OCI-LY7 (cell line): ENCODE measurements at regions not wholly inside any gene's neighbourhood (a gene's known extent, or its start where the extent isn't known, plus 50 kb on each side); places are given as distances from the start of the nearest gene placed in this dataset.

Experiments
- BruUV-seq: library from RNA; stranded (reverse); fragments of 400-500 nt; replicated peaks from 2 replicates; lab custom pipeline; 2021; lab: Mats Ljungman, UMichigan
- CTCF ChIA-PET: fragments of 300-600 bp; sonication (Branson Sonifier 250); formaldehyde crosslinking; loops from one replicate; lab custom pipeline; 2022; ENCODE audit warnings: antibody characterized with exemption; ENCODE audit not compliant: unreplicated experiment; lab: Charles Lee
- POLR2A ChIA-PET: fragments of 300-600 bp; sonication (Branson Sonifier 250); formaldehyde crosslinking; loops from one replicate; lab custom pipeline; 2022; ENCODE audit warnings: antibody characterized with exemption; lab: Charles Lee
- DNase-seq: peaks from one replicate; pipeline ENCODE4 v3.0.0-alpha.2; 2015; ENCODE audit warnings: low spot score
- H2AFZ ChIP-seq: fragments of 200-600 bp; sonication (generic), shearing (Covaris generic); 2 replicates; pipeline ENCODE4 v1.6.1; 2014; ENCODE audit warnings: mild to moderate bottlenecking, antibody characterized with exemption, low read length, moderate library complexity
- H3K27ac ChIP-seq: fragments of 200-600 bp; sonication (generic); 2 replicates; pipeline ENCODE4 v1.5.1; 2014; ENCODE audit warnings: mixed run types, low read depth, mild to moderate bottlenecking, moderate library complexity, low read length, inconsistent platforms; ENCODE audit not compliant: poor library complexity, severe bottlenecking
- H3K36me3 ChIP-seq: fragments of 200-600 bp; sonication (generic); 2 replicates; pipeline ENCODE4 v1.6.1; 2014; ENCODE audit warnings: mild to moderate bottlenecking, antibody characterized with exemption, low read length, moderate library complexity, mixed read lengths; ENCODE audit not compliant: insufficient read depth
- H3K4me1 ChIP-seq: fragments of 200-600 bp; sonication (generic); 2 replicates; pipeline ENCODE4 v1.5.1; 2014; ENCODE audit warnings: mild to moderate bottlenecking, low read length; ENCODE audit not compliant: insufficient read depth, poor library complexity, severe bottlenecking
- H3K4me2 ChIP-seq: fragments of 200-600 bp; sonication (generic); 2 replicates; pipeline ENCODE4 v1.6.1; 2014; ENCODE audit warnings: mild to moderate bottlenecking, low read length
- H3K4me3 ChIP-seq: fragments of 200-600 bp; sonication (generic); 2 replicates; pipeline ENCODE4 v1.5.1; 2014; ENCODE audit warnings: mild to moderate bottlenecking, low read depth, low read length; ENCODE audit not compliant: poor library complexity, severe bottlenecking
- H3K79me2 ChIP-seq: fragments of 200-600 bp; sonication (generic); 2 replicates; pipeline ENCODE4 v1.6.1; 2016; ENCODE audit warnings: low read depth, mild to moderate bottlenecking, low read length, moderate library complexity, mixed read lengths; ENCODE audit not compliant: insufficient read depth
- H3K9me2 ChIP-seq: fragments of 200-600 bp; sonication (generic); 2 replicates; pipeline ENCODE4 v1.6.1; 2016; ENCODE audit warnings: mild to moderate bottlenecking, low read length, mixed read lengths; ENCODE audit not compliant: insufficient read depth
- H3K9me3 ChIP-seq: fragments of 200-600 bp; sonication (generic); 2 replicates; pipeline ENCODE4 v1.6.1; 2014; ENCODE audit warnings: mild to moderate bottlenecking, mixed run types, low read length, mixed read lengths
- H4K20me1 ChIP-seq: fragments of 200-600 bp; sonication (generic); 2 replicates; pipeline ENCODE4 v1.6.1; 2014; ENCODE audit warnings: mild to moderate bottlenecking, antibody characterized with exemption, low read length, moderate library complexity, mixed read lengths; ENCODE audit not compliant: insufficient read depth
- EZH2phosphoT487 ChIP-seq: fragments of 200-600 bp; sonication (generic); IDR thresholded peaks from 2 replicates; pipeline ENCODE4 v1.6.1; 2018; ENCODE audit warnings: low read depth, borderline replicate concordance, mild to moderate bottlenecking, mixed run types, antibody characterized with exemption, low read length, moderate library complexity, mixed read lengths
- intact Hi-C: fragments of 100-400 bp; cut with micrococcal nuclease; formaldehyde crosslinking; loops from one replicate; pipeline ENCODE4 v1.10.0; 2022; ENCODE audit not compliant: unreplicated experiment
- TF ChIP-seq, protein P1 (sequence below): fragments of 200-600 bp; sonication (generic); conservative IDR thresholded peaks from 2 replicates; pipeline ENCODE4 v1.5.1; 2014; ENCODE audit warnings: mild to moderate bottlenecking, antibody characterized with exemption, low read length, moderate library complexity, mixed read lengths

DNA sequence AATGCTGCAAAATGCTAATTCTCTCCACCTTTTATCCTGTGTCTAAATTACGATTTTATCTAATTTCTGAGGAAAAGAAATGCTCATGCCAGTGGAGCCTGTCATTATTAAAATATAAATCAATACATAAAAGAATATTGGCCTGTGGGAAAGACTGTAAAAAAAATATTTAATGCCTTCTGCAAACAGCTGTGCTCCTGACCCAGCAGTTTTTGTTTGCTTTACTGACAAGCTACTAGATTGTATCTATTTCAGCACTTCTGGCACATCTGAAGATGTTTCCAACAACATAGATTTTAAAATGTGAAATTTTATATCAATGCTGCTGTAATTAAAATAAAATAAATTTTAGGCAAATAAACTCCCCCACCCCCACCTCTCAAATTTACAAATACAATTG is 493.6 kb upstream of the AGTR1 start:
- Histone ChIP-seq H3K79me2 (no peaks in the 10 kb centered on the region), H3K4me1 (no peaks in the 10 kb centered on the region), H3K9me2 (no peaks in the 10 kb centered on the region), H3K4me2 (no peak overlapping the region), H2AFZ (no peak overlapping the region), H3K9me3 (no peaks in the 10 kb centered on the region), H4K20me1 (no peaks in the 10 kb centered on the region), H3K27ac (no peak overlapping the region), H3K4me3 (no peak overlapping the region), H3K36me3 (no peaks in the 10 kb centered on the region)
- TF ChIP-seq, protein P1, sequence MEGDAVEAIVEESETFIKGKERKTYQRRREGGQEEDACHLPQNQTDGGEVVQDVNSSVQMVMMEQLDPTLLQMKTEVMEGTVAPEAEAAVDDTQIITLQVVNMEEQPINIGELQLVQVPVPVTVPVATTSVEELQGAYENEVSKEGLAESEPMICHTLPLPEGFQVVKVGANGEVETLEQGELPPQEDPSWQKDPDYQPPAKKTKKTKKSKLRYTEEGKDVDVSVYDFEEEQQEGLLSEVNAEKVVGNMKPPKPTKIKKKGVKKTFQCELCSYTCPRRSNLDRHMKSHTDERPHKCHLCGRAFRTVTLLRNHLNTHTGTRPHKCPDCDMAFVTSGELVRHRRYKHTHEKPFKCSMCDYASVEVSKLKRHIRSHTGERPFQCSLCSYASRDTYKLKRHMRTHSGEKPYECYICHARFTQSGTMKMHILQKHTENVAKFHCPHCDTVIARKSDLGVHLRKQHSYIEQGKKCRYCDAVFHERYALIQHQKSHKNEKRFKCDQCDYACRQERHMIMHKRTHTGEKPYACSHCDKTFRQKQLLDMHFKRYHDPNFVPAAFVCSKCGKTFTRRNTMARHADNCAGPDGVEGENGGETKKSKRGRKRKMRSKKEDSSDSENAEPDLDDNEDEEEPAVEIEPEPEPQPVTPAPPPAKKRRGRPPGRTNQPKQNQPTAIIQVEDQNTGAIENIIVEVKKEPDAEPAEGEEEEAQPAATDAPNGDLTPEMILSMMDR: no peak
- no peak for TF ChIP-seq EZH2phosphoT487
- no peak for DNase-seq
- POLR2A ChIA-PET: interaction anchor here (0.5 to 1.1 kb wide), 3 partner anchors 10 to 1892 kb away, joined by 3 to 5 read pairs (median 3); no protein-coding TSS in a partner anchor
- BruUV-seq: no TSS peak
- intact Hi-C loops: no loop called here
- CTCF ChIA-PET: no interaction called here

DNA sequence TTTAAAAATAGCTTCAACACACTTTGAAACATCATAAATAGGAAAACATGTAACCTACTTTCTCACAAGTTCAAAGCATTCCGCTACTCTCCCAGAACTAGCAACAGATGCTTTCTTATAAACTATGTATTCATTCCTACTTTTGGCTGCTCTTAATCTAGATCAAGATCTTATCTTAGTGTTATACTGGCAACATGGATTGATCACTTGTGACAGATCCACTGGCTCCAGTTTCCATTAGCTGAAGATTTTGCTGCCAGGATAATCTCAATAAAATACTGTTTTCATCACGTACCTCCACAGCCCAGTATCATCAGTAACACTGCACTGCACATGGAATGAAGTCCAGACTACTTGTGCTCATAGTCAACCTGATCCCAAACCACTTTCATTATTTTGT is 491.7 kb upstream of the AGTR1 start:
- H2AFZ ChIP-seq: no peak overlapping the region
- ChIA-PET POLR2A (interaction anchor here (0.5 kb wide), 1 partner anchor 1631 kb away, joined by 3 read pairs; no protein-coding TSS in a partner anchor), CTCF (no interaction called here)
- H3K27ac ChIP-seq: no peak overlapping the region
- no peaks in the 10 kb centered on the region for H3K9me2 ChIP-seq
- no peaks in the 10 kb centered on the region for H3K79me2 ChIP-seq
- H3K36me3 ChIP-seq: no peaks in the 10 kb centered on the region
- H3K9me3 ChIP-seq: no peaks in the 10 kb centered on the region
- H3K4me3 ChIP-seq: no peak overlapping the region
- intact Hi-C loops: no loop called here
- BruUV-seq: no TSS peak
- H3K4me2 ChIP-seq: no peak overlapping the region
- no peaks in the 10 kb centered on the region for H4K20me1 ChIP-seq
- TF ChIP-seq, protein P1: no peak
- no peak for TF ChIP-seq EZH2phosphoT487
- no peak for DNase-seq
- H3K4me1 ChIP-seq: no peaks in the 10 kb centered on the region

DNA sequence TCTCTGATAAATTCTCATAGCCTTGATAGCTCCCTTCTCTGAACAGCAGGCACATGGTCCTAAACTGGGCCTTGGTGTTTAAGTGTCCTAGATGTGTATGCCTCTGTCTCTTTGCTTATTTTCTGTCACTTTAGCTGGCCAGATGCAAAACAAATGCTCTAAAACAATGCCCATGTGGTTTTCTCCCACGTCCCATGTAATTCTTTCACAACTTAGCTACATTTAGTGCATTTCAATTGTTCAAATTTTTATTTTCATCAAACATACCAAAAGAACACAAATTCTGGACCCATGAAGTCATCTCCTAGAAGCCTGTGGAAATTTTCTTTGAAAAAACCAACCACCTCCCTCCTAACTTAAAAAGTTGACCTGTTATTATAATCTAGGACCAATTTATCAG is 491.3 kb upstream of the AGTR1 start:
- no peaks in the 10 kb centered on the region for H3K79me2 ChIP-seq
- ChIA-PET POLR2A (interaction anchor here (0.5 to 1.0 kb wide), 2 partner anchors 197 to 1630 kb away, joined by 3 to 4 read pairs; no protein-coding TSS in a partner anchor), CTCF (no interaction called here)
- TF ChIP-seq, protein P1: no peak
- no peak for TF ChIP-seq EZH2phosphoT487
- H2AFZ ChIP-seq: no peak overlapping the region
- BruUV-seq: no TSS peak
- no peaks in the 10 kb centered on the region for H4K20me1 ChIP-seq
- no peak for DNase-seq
- no peak overlapping the region for H3K4me2 ChIP-seq
- no peak overlapping the region for H3K4me3 ChIP-seq
- intact Hi-C loops: no loop called here
- H3K36me3 ChIP-seq: no peaks in the 10 kb centered on the region
- H3K4me1 ChIP-seq: no peaks in the 10 kb centered on the region
- no peak overlapping the region for H3K27ac ChIP-seq
- no peaks in the 10 kb centered on the region for H3K9me3 ChIP-seq
- no peaks in the 10 kb centered on the region for H3K9me2 ChIP-seq
